HEK293 (cell line): ENCODE measurements at regions not wholly inside any gene's neighbourhood (a gene's known extent, or its start where the extent isn't known, plus 50 kb on each side); places are given as distances from the start of the nearest gene placed in this dataset.

ENCODE experiments used
- CTCF ChIA-PET: fragments of 350-600 bp; formaldehyde crosslinking; extraction: SDS; loops from one replicate; lab custom pipeline; 2021; ENCODE audit warnings: antibody characterized with exemption; lab: Yijun Ruan, JAX
- POLR2A ChIA-PET: fragments of 300-600 bp; formaldehyde crosslinking; extraction: SDS; loops from one replicate; lab custom pipeline; 2020; ENCODE audit warnings: antibody characterized with exemption, inconsistent platforms; lab: Yijun Ruan, JAX
- H3K27ac ChIP-seq: fragments of 200-500 bp; sonication (Bioruptor generic); 2 replicates; pipeline ENCODE4 v1.5.1; 2014; ENCODE audit warnings: low read depth, low read length, control low read depth, inconsistent platforms; ENCODE audit errors: extremely low read depth
- H3K36me3 ChIP-seq, 2 experiments: fragments of 200-500 bp in 1 of 2; sonication (Bioruptor generic) in 1 of 2; 1 replicate in 1 of 2; 2 replicates in 1 of 2; pipeline ENCODE4 v1.5.1; 2014 to 2017; ENCODE audit warnings: inconsistent platforms in 2 of 2, low read length in 2 of 2; ENCODE audit not compliant: control insufficient read depth in 2 of 2, insufficient read depth in 1 of 2
- H3K4me1 ChIP-seq: fragments of 200-500 bp; sonication (Bioruptor generic); 2 replicates; pipeline ENCODE4 v1.5.1; 2014; ENCODE audit warnings: mild to moderate bottlenecking, low read length, inconsistent platforms; ENCODE audit not compliant: control insufficient read depth, insufficient read depth
- H3K4me3 ChIP-seq: 2 replicates; pipeline ENCODE4 v1.5.1; 2011; ENCODE audit warnings: low read depth, mild to moderate bottlenecking, control low read depth, low read length, moderate library complexity
- H3K9me3 ChIP-seq: fragments of 200-500 bp; sonication (Bioruptor generic); 2 replicates; pipeline ENCODE4 v1.5.1; 2014; ENCODE audit warnings: low read depth, low read length, inconsistent platforms; ENCODE audit not compliant: control insufficient read depth, insufficient read depth
- EGR2 ChIP-seq: fragments of 450-650 bp; formaldehyde crosslinking; IDR thresholded peaks from 2 replicates; pipeline ENCODE4 v1.5.1; 2016; ENCODE audit warnings: low read depth, missing biosample characterization, missing genetic modification characterization
- GLI2 ChIP-seq: fragments of 450-650 bp; formaldehyde crosslinking; IDR thresholded peaks from 2 replicates; pipeline ENCODE4; 2017; ENCODE audit warnings: missing biosample characterization, missing genetic modification characterization, low read depth, borderline replicate concordance
- INSM2 ChIP-seq: fragments of 450-650 bp; formaldehyde crosslinking; IDR thresholded peaks from 2 replicates; pipeline ENCODE4 v1.5.1; 2016; ENCODE audit warnings: missing biosample characterization, missing genetic modification characterization
- KLF1 ChIP-seq: fragments of 450-650 bp; formaldehyde crosslinking; IDR thresholded peaks from 2 replicates; pipeline ENCODE4 v1.5.1; 2016; ENCODE audit warnings: missing biosample characterization, missing genetic modification characterization
- PRDM1 ChIP-seq: fragments of 450-650 bp; formaldehyde crosslinking; IDR thresholded peaks from 2 replicates; pipeline ENCODE4; 2016; ENCODE audit warnings: missing biosample characterization, missing genetic modification characterization
- ZFP41 ChIP-seq: fragments of 450-650 bp; formaldehyde crosslinking; IDR thresholded peaks from 2 replicates; pipeline ENCODE4 v1.5.1; 2016; ENCODE audit warnings: missing biosample characterization, missing genetic modification characterization, borderline replicate concordance
- ZNF112 ChIP-seq: fragments of 450-650 bp; formaldehyde crosslinking; IDR thresholded peaks from 2 replicates; pipeline ENCODE4 v1.5.0; 2017; ENCODE audit warnings: missing biosample characterization, missing genetic modification characterization
- ZNF169 ChIP-seq: fragments of 450-650 bp; formaldehyde crosslinking; IDR thresholded peaks from 2 replicates; pipeline ENCODE4 v1.5.1; 2016; ENCODE audit warnings: missing biosample characterization, missing genetic modification characterization
- ZNF211 ChIP-seq: fragments of 450-650 bp; formaldehyde crosslinking; IDR thresholded peaks from 2 replicates; pipeline ENCODE4 v1.5.1; 2016; ENCODE audit warnings: low read depth, missing biosample characterization, missing genetic modification characterization
- ZNF214 ChIP-seq: fragments of 450-650 bp; formaldehyde crosslinking; IDR thresholded peaks from 2 replicates; pipeline ENCODE4 v1.5.1; 2017; ENCODE audit warnings: missing biosample characterization, mild to moderate bottlenecking, missing genetic modification characterization, borderline replicate concordance
- ZNF239 ChIP-seq: fragments of 450-650 bp; formaldehyde crosslinking; IDR thresholded peaks from 2 replicates; pipeline ENCODE4 v1.5.1; 2016; ENCODE audit warnings: missing biosample characterization, missing genetic modification characterization
- ZNF324 ChIP-seq: fragments of 450-650 bp; formaldehyde crosslinking; IDR thresholded peaks from 2 replicates; pipeline ENCODE4 v1.5.1; 2016; ENCODE audit warnings: missing biosample characterization, missing genetic modification characterization
- ZNF37A ChIP-seq: fragments of 450-650 bp; IDR thresholded peaks from 2 replicates; pipeline ENCODE4 v1.5.1; 2018; ENCODE audit warnings: missing biosample characterization, missing genetic modification characterization
- ZNF416 ChIP-seq: fragments of 450-650 bp; formaldehyde crosslinking; IDR thresholded peaks from 2 replicates; pipeline ENCODE4 v1.5.1; 2016; ENCODE audit warnings: missing biosample characterization, missing genetic modification characterization
- ZNF488 ChIP-seq: fragments of 450-650 bp; formaldehyde crosslinking; IDR thresholded peaks from 2 replicates; pipeline ENCODE4 v1.5.1; 2016; ENCODE audit warnings: missing biosample characterization, missing genetic modification characterization
- ZNF548 ChIP-seq: fragments of 450-650 bp; formaldehyde crosslinking; IDR thresholded peaks from 2 replicates; pipeline ENCODE4 v1.5.1; 2016; ENCODE audit warnings: missing biosample characterization, missing genetic modification characterization
- ZNF639 ChIP-seq: fragments of 450-650 bp; formaldehyde crosslinking; IDR thresholded peaks from 2 replicates; pipeline ENCODE4 v1.5.1; 2016; ENCODE audit warnings: missing biosample characterization, missing genetic modification characterization
- ZXDB ChIP-seq: fragments of 450-650 bp; formaldehyde crosslinking; IDR thresholded peaks from 2 replicates; pipeline ENCODE4 v1.5.1; 2016; ENCODE audit warnings: missing biosample characterization, missing genetic modification characterization
- TF ChIP-seq, protein P1 (sequence below): fragments of 450-650 bp; IDR thresholded peaks from 2 replicates; pipeline ENCODE4 v1.5.1; 2018; ENCODE audit warnings: missing biosample characterization, mild to moderate bottlenecking, missing genetic modification characterization
- TF ChIP-seq, protein P2 (sequence below): fragments of 450-650 bp; formaldehyde crosslinking; IDR thresholded peaks from 2 replicates; pipeline ENCODE4 v1.5.1; 2016; ENCODE audit warnings: missing biosample characterization, missing genetic modification characterization, borderline replicate concordance
- TF ChIP-seq, protein P3 (sequence below): sonication (generic); formaldehyde crosslinking; IDR thresholded peaks from 2 replicates; pipeline ENCODE4 v1.8.1; 2022; ENCODE audit warnings: mild to moderate bottlenecking, moderate library complexity, missing genetic modification reagents
- TF ChIP-seq, protein P4 (sequence below): fragments of 450-650 bp; formaldehyde crosslinking; IDR thresholded peaks from 2 replicates; pipeline ENCODE4 v1.5.1; 2016; ENCODE audit warnings: missing biosample characterization, missing genetic modification characterization

GRCh38 chr3:72275331-72275751 is 490.4 kb upstream of the PROK2 start:
- H3K9me3 ChIP-seq: no peaks in the 10 kb centered on the region
- TF ChIP-seq ZFP41 (tag by site-specific recombination) (no peak), PRDM1 (tag by site-specific recombination) (no peak), GLI2 (no peak), ZXDB (tag by site-specific recombination) (no peak), ZNF239 (no peak), ZNF639 (tag by site-specific recombination) (no peak), ZNF488 (tag by site-specific recombination) (no peak), EGR2 (tag by site-specific recombination) (no peak), ZNF416 (tag by site-specific recombination) (no peak), ZNF169 (tag by site-specific recombination) (no peak), ZNF214 (tag by site-specific recombination) (no peak), ZNF211 (no peak), ZNF37A (tag by site-specific recombination) (no peak)
- TF ChIP-seq, protein P1, sequence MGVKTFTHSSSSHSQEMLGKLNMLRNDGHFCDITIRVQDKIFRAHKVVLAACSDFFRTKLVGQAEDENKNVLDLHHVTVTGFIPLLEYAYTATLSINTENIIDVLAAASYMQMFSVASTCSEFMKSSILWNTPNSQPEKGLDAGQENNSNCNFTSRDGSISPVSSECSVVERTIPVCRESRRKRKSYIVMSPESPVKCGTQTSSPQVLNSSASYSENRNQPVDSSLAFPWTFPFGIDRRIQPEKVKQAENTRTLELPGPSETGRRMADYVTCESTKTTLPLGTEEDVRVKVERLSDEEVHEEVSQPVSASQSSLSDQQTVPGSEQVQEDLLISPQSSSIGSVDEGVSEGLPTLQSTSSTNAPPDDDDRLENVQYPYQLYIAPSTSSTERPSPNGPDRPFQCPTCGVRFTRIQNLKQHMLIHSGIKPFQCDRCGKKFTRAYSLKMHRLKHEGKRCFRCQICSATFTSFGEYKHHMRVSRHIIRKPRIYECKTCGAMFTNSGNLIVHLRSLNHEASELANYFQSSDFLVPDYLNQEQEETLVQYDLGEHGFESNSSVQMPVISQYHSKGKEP (tag by site-specific recombination): no peak
- TF ChIP-seq, protein P2, sequence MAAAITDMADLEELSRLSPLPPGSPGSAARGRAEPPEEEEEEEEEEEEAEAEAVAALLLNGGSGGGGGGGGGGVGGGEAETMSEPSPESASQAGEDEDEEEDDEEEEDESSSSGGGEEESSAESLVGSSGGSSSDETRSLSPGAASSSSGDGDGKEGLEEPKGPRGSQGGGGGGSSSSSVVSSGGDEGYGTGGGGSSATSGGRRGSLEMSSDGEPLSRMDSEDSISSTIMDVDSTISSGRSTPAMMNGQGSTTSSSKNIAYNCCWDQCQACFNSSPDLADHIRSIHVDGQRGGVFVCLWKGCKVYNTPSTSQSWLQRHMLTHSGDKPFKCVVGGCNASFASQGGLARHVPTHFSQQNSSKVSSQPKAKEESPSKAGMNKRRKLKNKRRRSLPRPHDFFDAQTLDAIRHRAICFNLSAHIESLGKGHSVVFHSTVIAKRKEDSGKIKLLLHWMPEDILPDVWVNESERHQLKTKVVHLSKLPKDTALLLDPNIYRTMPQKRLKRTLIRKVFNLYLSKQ (tag by site-specific recombination): no peak
- TF ChIP-seq, protein P3, sequence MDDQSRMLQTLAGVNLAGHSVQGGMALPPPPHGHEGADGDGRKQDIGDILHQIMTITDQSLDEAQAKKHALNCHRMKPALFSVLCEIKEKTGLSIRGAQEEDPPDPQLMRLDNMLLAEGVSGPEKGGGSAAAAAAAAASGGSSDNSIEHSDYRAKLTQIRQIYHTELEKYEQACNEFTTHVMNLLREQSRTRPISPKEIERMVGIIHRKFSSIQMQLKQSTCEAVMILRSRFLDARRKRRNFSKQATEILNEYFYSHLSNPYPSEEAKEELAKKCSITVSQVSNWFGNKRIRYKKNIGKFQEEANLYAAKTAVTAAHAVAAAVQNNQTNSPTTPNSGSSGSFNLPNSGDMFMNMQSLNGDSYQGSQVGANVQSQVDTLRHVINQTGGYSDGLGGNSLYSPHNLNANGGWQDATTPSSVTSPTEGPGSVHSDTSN (CRISPR knock-in tag): no peak
- no peaks in the 10 kb centered on the region for H3K36me3 ChIP-seq
- CTCF ChIA-PET: interaction anchor here (0.6 kb wide), 1 partner anchor 524 kb away, joined by 3 read pairs; no protein-coding TSS in a partner anchor
- POLR2A ChIA-PET: no interaction called here
- no peak overlapping the region for H3K4me3 ChIP-seq
- H3K4me1 ChIP-seq: peaks cover 12% of the 10 kb centered on the region; the same call in 1 of the 2 replicates
- H3K27ac ChIP-seq: no peak overlapping the region; the same call in 1 of the 2 replicates

- ChIA-PET POLR2A (no interaction called here), CTCF (interaction anchor here (0.7 kb wide), 1 partner anchor 319 kb away, joined by 3 read pairs; no protein-coding TSS in a partner anchor)
- no peaks in the 10 kb centered on the region for H3K9me3 ChIP-seq
- no peaks in the 10 kb centered on the region for H3K36me3 ChIP-seq
- H3K27ac ChIP-seq: peak overlapping the region; percentile 35; the same call in 1 of the 2 replicates
- peaks cover 12% of the 10 kb centered on the region; the same call in 1 of the 2 replicates for H3K4me1 ChIP-seq
- no peak overlapping the region for H3K4me3 ChIP-seq
- TF ChIP-seq, protein P4, sequence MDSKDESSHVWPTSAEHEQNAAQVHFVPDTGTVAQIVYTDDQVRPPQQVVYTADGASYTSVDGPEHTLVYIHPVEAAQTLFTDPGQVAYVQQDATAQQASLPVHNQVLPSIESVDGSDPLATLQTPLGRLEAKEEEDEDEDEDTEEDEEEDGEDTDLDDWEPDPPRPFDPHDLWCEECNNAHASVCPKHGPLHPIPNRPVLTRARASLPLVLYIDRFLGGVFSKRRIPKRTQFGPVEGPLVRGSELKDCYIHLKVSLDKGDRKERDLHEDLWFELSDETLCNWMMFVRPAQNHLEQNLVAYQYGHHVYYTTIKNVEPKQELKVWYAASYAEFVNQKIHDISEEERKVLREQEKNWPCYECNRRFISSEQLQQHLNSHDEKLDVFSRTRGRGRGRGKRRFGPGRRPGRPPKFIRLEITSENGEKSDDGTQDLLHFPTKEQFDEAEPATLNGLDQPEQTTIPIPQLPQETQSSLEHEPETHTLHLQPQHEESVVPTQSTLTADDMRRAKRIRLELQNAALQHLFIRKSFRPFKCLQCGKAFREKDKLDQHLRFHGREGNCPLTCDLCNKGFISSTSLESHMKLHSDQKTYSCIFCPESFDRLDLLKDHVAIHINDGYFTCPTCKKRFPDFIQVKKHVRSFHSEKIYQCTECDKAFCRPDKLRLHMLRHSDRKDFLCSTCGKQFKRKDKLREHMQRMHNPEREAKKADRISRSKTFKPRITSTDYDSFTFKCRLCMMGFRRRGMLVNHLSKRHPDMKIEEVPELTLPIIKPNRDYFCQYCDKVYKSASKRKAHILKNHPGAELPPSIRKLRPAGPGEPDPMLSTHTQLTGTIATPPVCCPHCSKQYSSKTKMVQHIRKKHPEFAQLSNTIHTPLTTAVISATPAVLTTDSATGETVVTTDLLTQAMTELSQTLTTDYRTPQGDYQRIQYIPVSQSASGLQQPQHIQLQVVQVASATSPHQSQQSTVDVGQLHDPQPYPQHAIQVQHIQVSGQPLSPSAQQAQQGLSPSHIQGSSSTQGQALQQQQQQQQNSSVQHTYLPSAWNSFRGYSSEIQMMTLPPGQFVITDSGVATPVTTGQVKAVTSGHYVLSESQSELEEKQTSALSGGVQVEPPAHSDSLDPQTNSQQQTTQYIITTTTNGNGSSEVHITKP (tag by site-specific recombination): peak; percentile 38; the same call in 1 of the 2 replicates
- TF ChIP-seq KLF1 (tag by site-specific recombination): peak; percentile 35
- peak; percentile 55; the same call in 1 of the 2 replicates for TF ChIP-seq ZNF548 (tag by site-specific recombination)
- TF ChIP-seq ZNF324: no peak
- TF ChIP-seq ZNF112 (tag by site-specific recombination): no peak
- no peak for TF ChIP-seq INSM2 (tag by site-specific recombination)
Observed at GRCh38 chr3:72274493-72275330, 489.8 kb upstream of the PROK2 start.
